A549 (cell line): ENCODE measurements at regions not wholly inside any gene's neighbourhood (a gene's known extent, or its start where the extent isn't known, plus 50 kb on each side); places are given as distances from the start of the nearest gene placed in this dataset.

Experiments
- ATAC-seq, 2 experiments: fragments of 200-7000 bp in 1 of 2; fragments of >200 bp in 1 of 2; cut with Nextera tagmentation in 1 of 2; cut with Tn5 transposase in 1 of 2; 3 replicates each; pipeline versions ENCODE4 v1.8.0 to v1.9.1; 2018 to 2020; ENCODE audit warnings: mild to moderate bottlenecking in 1 of 2, moderate library complexity in 1 of 2
- CTCF ChIA-PET: fragments of 300-600 bp; sonication (Branson Sonifier 250); formaldehyde crosslinking; extraction: SDS; loops from one replicate; lab custom pipeline; 2021; ENCODE audit warnings: antibody characterized with exemption, inconsistent platforms; lab: Yijun Ruan, JAX
- POLR2A ChIA-PET: fragments of 350-600 bp; formaldehyde crosslinking; extraction: SDS; loops from one replicate; lab custom pipeline; 2021; ENCODE audit warnings: antibody characterized with exemption, inconsistent platforms; lab: Yijun Ruan, JAX
- DNase-seq, 2 experiments: peaks; one replicate each; pipeline versions ENCODE4 v3.0.0 to v3.0.0-alpha.2; 2011 to 2016; ENCODE audit warnings: low read depth in 1 of 2, low spot score in 1 of 2
- FAIRE-seq: peaks from 2 replicates; lab custom pipeline; 2011; peaks lifted over from hg19 to GRCh38; lab: Jason Lieb, UNC
- H3K27ac ChIP-seq, 2 experiments: fragments of >200 bp; sonication (Bioruptor Twin); formaldehyde crosslinking; 3 replicates each; pipeline ENCODE4 v1.5.1; 2016 to 2017
- H3K4me1 ChIP-seq: fragments of >200 bp; sonication (Bioruptor Twin); formaldehyde crosslinking; 3 replicates; pipeline ENCODE4 v1.6.1; 2016
- H3K4me2 ChIP-seq: fragments of >200 bp; sonication (Bioruptor Twin); formaldehyde crosslinking; 3 replicates; pipeline ENCODE4 v1.6.1; 2016
- H3K4me3 ChIP-seq: fragments of >200 bp; sonication (Bioruptor Twin); formaldehyde crosslinking; 3 replicates; pipeline ENCODE4 v1.5.1; 2016
- H3K9me3 ChIP-seq: fragments of >200 bp; sonication (Bioruptor Twin); formaldehyde crosslinking; 3 replicates; pipeline ENCODE4 v1.6.1; 2016
- CBX8 ChIP-seq: fragments of 200-600 bp; sonication (generic); IDR thresholded peaks from 2 replicates; pipeline ENCODE4 v1.6.1; 2016
- CEBPB ChIP-seq, 2 experiments: fragments of >200 bp in 1 of 2; sonication (Bioruptor Twin) in 1 of 2; formaldehyde crosslinking in 1 of 2; IDR thresholded peaks; 2 replicates each; pipeline ENCODE4 v1.6.1; 2012 to 2016
- FOSL2 ChIP-seq, 2 experiments: fragments of 450-650 bp in 1 of 2; fragments of >200 bp in 1 of 2; sonication (Bioruptor Twin) in 1 of 2; formaldehyde crosslinking; IDR thresholded peaks; 2 replicates each; pipeline versions ENCODE4 v1.5.0 to v1.6.1; 2016 to 2020; ENCODE audit warnings: mild to moderate bottlenecking in 1 of 2, moderate library complexity in 1 of 2
- HEYL ChIP-seq: fragments of 250-450 bp; sonication (Bioruptor Pico); IDR thresholded peaks from 2 replicates; pipeline ENCODE4 v1.8.0; 2021; ENCODE audit warnings: mild to moderate bottlenecking, moderate library complexity
- HOXB5 ChIP-seq: fragments of 250-450 bp; sonication (Bioruptor Pico); IDR thresholded peaks from 2 replicates; pipeline ENCODE4 v1.5.0; 2020; ENCODE audit warnings: mild to moderate bottlenecking, moderate library complexity
- MAFK ChIP-seq: fragments of 450-650 bp; IDR thresholded peaks from 2 replicates; pipeline ENCODE4 v1.6.1; 2014; ENCODE audit not compliant: partially characterized antibody
- MAZ ChIP-seq: fragments of 150-350 bp; IDR thresholded peaks from 2 replicates; pipeline ENCODE4 v1.6.1; 2014; ENCODE audit warnings: antibody characterized with exemption, low read depth, low read length, borderline replicate concordance
- NFE2L2 ChIP-seq: fragments of 150-350 bp; conservative IDR thresholded peaks from 2 replicates; pipeline ENCODE4 v1.6.1; 2014; ENCODE audit warnings: low read length
- PHF8 ChIP-seq: fragments of 200-600 bp; sonication (generic); IDR thresholded peaks from 2 replicates; pipeline ENCODE4 v1.6.1; 2016; ENCODE audit warnings: low read depth, mild to moderate bottlenecking, antibody characterized with exemption, moderate library complexity, borderline replicate concordance
- RNF2 ChIP-seq: fragments of 200-600 bp; sonication (generic); IDR thresholded peaks from 2 replicates; pipeline ENCODE4 v1.6.1; 2016; ENCODE audit warnings: low read depth, mild to moderate bottlenecking, antibody characterized with exemption, moderate library complexity, borderline replicate concordance
- SMC3 ChIP-seq: fragments of >200 bp; sonication (Bioruptor Twin); formaldehyde crosslinking; IDR thresholded peaks from 3 replicates; pipeline ENCODE4 v1.6.1; 2018; ENCODE audit warnings: inconsistent platforms
- SREBF2 ChIP-seq: fragments of 450-650 bp; IDR thresholded peaks from 2 replicates; pipeline ENCODE4 v1.6.1; 2014; ENCODE audit warnings: mild to moderate bottlenecking, moderate library complexity
- ZC3H11A ChIP-seq: fragments of 450-650 bp; IDR thresholded peaks from 2 replicates; pipeline ENCODE4 v1.6.1; 2014; ENCODE audit warnings: antibody characterized with exemption, mild to moderate bottlenecking
- ZNF302 ChIP-seq: fragments of 250-450 bp; sonication (Bioruptor Pico); IDR thresholded peaks from 2 replicates; pipeline ENCODE4 v1.9.0; 2021; ENCODE audit warnings: inconsistent platforms, mild to moderate bottlenecking, moderate library complexity
- WGBS: methylation state at CpG from one replicate; pipeline ENCODE4 v1.1.6; 2017; ENCODE audit errors: missing lambda C conversion rate; 5-methylcytosine and 5-hydroxymethylcytosine counted together
- TF ChIP-seq, protein P1 (sequence below): fragments of 250-450 bp; sonication (Bioruptor Pico); IDR thresholded peaks from 2 replicates; pipeline ENCODE4 v1.5.0; 2020; ENCODE audit warnings: low read depth, mild to moderate bottlenecking, moderate library complexity
- TF ChIP-seq, protein P2 (sequence below): fragments of 450-650 bp; IDR thresholded peaks from 2 replicates; pipeline ENCODE4 v1.6.1; 2014; ENCODE audit warnings: antibody characterized with exemption
- TF ChIP-seq, protein P3 (sequence below): IDR thresholded peaks from 2 replicates; pipeline ENCODE4 v1.6.1; 2012; ENCODE audit warnings: low read depth, borderline replicate concordance
- TF ChIP-seq, protein P4 (sequence below): fragments of >200 bp; sonication (Bioruptor Twin); formaldehyde crosslinking; IDR thresholded peaks from 3 replicates; pipeline ENCODE4 v1.6.1; 2016
- TF ChIP-seq, protein P5 (sequence below): fragments of >200 bp; sonication (Bioruptor Twin); formaldehyde crosslinking; IDR thresholded peaks from 3 replicates; pipeline ENCODE4 v1.5.1; 2016
- TF ChIP-seq, protein P6 (sequence below): fragments of 250-450 bp; sonication (Bioruptor Pico); IDR thresholded peaks from 2 replicates; pipeline ENCODE4 v1.5.0; 2021; ENCODE audit warnings: mild to moderate bottlenecking, moderate library complexity, borderline replicate concordance
- TF ChIP-seq, protein P7 (sequence below): IDR thresholded peaks from 2 replicates; pipeline ENCODE4 v1.6.1; 2012

DNA sequence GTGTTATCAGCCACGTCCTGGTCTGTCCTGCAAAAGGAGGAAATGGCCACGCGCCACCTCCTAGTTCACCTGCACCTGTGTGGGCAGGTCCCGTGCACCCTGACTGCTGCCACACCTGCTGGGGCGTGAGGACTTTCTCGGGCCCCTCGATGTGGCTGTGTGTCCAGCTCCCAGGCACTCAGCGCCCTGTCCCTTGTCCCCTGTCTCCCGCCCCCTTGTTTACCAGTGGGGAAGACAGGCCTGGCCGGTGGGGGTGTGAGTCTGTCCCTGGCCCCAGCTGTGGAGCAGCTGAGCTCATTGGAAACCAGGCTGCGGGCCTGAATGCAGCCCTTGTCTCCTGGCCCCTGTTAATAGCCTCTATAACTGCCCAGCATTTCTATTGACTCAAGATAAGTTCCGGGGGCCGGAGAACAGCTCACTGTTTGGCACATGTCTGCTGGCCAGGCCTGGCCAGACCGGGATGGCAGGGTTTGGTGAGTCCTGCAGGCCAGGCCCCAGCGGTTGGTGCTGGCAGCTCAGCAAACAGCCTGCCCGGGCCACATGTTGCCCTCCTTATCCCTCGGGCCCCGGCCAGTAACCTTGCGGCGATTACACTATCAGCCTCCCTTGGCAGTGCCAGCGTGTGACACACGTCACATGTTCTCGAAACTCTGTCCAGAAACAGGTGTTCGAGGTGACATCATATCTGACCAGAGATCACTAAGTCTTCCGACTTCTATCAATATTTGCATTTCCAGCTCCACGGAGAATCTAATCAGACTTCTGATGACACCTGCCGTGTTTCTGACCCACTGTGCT is 52.1 kb downstream of the FOXL3 start:
- ATAC-seq (no peak), DNase-seq (no peak), FAIRE-seq (no peak)
- Histone ChIP-seq H3K4me2 (no peak overlapping the region), H3K9me3 (no peaks in the 10 kb centered on the region), H3K27ac (no peak overlapping the region), H3K4me1 (no peaks in the 10 kb centered on the region), H3K4me3 (no peak overlapping the region)
- TF ChIP-seq MAFK (no peak), PHF8 (no peak), NFE2L2 (no peak), CEBPB (IDR thresholded peaks at IDR 0.05) (no peak)
- TF ChIP-seq, protein P1, sequence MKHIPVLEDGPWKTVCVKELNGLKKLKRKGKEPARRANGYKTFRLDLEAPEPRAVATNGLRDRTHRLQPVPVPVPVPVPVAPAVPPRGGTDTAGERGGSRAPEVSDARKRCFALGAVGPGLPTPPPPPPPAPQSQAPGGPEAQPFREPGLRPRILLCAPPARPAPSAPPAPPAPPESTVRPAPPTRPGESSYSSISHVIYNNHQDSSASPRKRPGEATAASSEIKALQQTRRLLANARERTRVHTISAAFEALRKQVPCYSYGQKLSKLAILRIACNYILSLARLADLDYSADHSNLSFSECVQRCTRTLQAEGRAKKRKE (CRISPR knock-in tag), result no peak
- TF ChIP-seq, protein P2, sequence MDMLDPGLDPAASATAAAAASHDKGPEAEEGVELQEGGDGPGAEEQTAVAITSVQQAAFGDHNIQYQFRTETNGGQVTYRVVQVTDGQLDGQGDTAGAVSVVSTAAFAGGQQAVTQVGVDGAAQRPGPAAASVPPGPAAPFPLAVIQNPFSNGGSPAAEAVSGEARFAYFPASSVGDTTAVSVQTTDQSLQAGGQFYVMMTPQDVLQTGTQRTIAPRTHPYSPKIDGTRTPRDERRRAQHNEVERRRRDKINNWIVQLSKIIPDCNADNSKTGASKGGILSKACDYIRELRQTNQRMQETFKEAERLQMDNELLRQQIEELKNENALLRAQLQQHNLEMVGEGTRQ, result no peak
- ChIA-PET POLR2A (no interaction called here), CTCF (interaction anchor here (1.4 to 5.1 kb wide), 3 partner anchors 10 to 376 kb away, joined by 3 to 22 read pairs (median 4); no protein-coding TSS in a partner anchor)
- 75% methylated on average over 24 of the region's 27 CpGs for WGBS

DNA sequence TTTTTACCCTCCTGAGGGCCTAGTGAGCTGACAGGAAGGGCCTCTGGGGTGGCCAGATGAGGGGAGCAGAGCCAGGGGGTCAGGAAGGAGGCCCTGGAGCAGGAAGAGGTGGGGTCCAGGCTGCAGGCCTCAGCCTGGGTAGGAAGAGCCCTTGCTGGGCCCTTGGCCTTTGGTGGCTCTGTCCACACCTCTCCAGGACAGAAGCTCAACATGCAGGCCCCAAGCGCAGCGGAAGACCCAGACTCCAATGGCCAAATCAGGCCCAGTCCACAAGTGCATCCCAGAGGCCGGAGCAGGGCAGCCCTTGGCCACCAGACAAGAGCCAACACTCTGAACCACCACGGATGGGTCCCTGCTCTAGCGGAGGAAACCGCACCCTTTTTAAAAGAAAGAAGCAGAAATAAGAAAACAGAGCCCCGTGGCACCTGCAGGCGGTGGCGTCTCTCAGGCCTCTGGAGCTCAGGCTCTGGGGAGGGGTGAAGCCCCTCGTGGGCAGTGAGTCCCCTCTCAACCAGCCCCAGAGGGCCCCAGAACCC is 52.8 kb downstream of the FOXL3 start:
- H3K27ac ChIP-seq, result no peak overlapping the region
- H3K4me1 ChIP-seq, result no peaks in the 10 kb centered on the region
- no peak overlapping the region for H3K4me3 ChIP-seq
- no peak for TF ChIP-seq HOXB5 (CRISPR knock-in tag)
- no peak for TF ChIP-seq SMC3
- no peak for TF ChIP-seq CBX8
- TF ChIP-seq, protein P2, result no peak
- TF ChIP-seq, protein P3, sequence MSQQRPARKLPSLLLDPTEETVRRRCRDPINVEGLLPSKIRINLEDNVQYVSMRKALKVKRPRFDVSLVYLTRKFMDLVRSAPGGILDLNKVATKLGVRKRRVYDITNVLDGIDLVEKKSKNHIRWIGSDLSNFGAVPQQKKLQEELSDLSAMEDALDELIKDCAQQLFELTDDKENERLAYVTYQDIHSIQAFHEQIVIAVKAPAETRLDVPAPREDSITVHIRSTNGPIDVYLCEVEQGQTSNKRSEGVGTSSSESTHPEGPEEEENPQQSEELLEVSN, result no peak
- TF ChIP-seq NFE2L2, result no peak
- TF ChIP-seq, protein P4, sequence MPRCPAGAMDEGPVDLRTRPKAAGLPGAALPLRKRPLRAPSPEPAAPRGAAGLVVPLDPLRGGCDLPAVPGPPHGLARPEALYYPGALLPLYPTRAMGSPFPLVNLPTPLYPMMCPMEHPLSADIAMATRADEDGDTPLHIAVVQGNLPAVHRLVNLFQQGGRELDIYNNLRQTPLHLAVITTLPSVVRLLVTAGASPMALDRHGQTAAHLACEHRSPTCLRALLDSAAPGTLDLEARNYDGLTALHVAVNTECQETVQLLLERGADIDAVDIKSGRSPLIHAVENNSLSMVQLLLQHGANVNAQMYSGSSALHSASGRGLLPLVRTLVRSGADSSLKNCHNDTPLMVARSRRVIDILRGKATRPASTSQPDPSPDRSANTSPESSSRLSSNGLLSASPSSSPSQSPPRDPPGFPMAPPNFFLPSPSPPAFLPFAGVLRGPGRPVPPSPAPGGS, result no peak
- TF ChIP-seq MAZ, result no peak
- TF ChIP-seq, protein P5, sequence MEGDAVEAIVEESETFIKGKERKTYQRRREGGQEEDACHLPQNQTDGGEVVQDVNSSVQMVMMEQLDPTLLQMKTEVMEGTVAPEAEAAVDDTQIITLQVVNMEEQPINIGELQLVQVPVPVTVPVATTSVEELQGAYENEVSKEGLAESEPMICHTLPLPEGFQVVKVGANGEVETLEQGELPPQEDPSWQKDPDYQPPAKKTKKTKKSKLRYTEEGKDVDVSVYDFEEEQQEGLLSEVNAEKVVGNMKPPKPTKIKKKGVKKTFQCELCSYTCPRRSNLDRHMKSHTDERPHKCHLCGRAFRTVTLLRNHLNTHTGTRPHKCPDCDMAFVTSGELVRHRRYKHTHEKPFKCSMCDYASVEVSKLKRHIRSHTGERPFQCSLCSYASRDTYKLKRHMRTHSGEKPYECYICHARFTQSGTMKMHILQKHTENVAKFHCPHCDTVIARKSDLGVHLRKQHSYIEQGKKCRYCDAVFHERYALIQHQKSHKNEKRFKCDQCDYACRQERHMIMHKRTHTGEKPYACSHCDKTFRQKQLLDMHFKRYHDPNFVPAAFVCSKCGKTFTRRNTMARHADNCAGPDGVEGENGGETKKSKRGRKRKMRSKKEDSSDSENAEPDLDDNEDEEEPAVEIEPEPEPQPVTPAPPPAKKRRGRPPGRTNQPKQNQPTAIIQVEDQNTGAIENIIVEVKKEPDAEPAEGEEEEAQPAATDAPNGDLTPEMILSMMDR, result no peak
- no peak for TF ChIP-seq CEBPB (IDR thresholded peaks at IDR 0.05)
- no peak for TF ChIP-seq ZNF302
- TF ChIP-seq ZC3H11A, result no peak
- TF ChIP-seq PHF8, result no peak
- no peak for TF ChIP-seq RNF2
- TF ChIP-seq, protein P6, sequence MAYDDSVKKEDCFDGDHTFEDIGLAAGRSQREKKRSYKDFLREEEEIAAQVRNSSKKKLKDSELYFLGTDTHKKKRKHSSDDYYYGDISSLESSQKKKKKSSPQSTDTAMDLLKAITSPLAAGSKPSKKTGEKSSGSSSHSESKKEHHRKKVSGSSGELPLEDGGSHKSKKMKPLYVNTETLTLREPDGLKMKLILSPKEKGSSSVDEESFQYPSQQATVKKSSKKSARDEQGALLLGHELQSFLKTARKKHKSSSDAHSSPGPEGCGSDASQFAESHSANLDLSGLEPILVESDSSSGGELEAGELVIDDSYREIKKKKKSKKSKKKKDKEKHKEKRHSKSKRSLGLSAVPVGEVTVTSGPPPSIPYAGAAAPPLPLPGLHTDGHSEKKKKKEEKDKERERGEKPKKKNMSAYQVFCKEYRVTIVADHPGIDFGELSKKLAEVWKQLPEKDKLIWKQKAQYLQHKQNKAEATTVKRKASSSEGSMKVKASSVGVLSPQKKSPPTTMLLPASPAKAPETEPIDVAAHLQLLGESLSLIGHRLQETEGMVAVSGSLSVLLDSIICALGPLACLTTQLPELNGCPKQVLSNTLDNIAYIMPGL (CRISPR knock-in tag), result no peak
- TF ChIP-seq, protein P7, sequence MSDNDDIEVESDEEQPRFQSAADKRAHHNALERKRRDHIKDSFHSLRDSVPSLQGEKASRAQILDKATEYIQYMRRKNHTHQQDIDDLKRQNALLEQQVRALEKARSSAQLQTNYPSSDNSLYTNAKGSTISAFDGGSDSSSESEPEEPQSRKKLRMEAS, result no peak
- TF ChIP-seq HEYL, result no peak
- TF ChIP-seq SREBF2, result no peak
- no peak for TF ChIP-seq FOSL2 (IDR thresholded peaks at IDR 0.05)
- no peak for TF ChIP-seq FOSL2 (CRISPR knock-in tag; IDR thresholded peaks at IDR 0.05)
- ATAC-seq, result no peak
- WGBS, result 77% methylated on average over 10 of the region's 10 CpGs
- ChIA-PET CTCF (interaction anchor here (1.2 to 5.1 kb wide), 3 partner anchors 10 to 294 kb away, joined by 4 to 22 read pairs (median 4); no protein-coding TSS in a partner anchor), POLR2A (no interaction called here)
- H3K9me3 ChIP-seq, result no peaks in the 10 kb centered on the region
- FAIRE-seq, result no peak
- no peak overlapping the region for H3K4me2 ChIP-seq
- no peak for DNase-seq
